GM23338 (cell line): ENCODE measurements at regions not wholly inside any gene's neighbourhood (a gene's known extent, or its start where the extent isn't known, plus 50 kb on each side); places are given as distances from the start of the nearest gene placed in this dataset.

Experiments used
- ATAC-seq: fragments of 200-7000 bp; cut with Tn5 transposase; 3 replicates; pipeline ENCODE4 v1.9.1; 2020
- DNase-seq: peaks from one replicate; pipeline ENCODE4 v3.0.0-alpha.2; 2015; ENCODE audit warnings: low spot score
- H2AFZ ChIP-seq: fragments of 200-600 bp; sonication (generic); 2 replicates; pipeline ENCODE4 v1.8.0; 2016; ENCODE audit warnings: antibody characterized with exemption, mild to moderate bottlenecking, moderate library complexity
- H3F3A ChIP-seq: fragments of 200-600 bp; sonication (generic); replicated peaks from 2 replicates; pipeline ENCODE4 v1.8.0; 2017; ENCODE audit warnings: antibody characterized with exemption, mixed run types, low read depth
- H3K27ac ChIP-seq: fragments of 200-600 bp; sonication (generic); 2 replicates; pipeline ENCODE4 v1.6.1; 2016; ENCODE audit warnings: low read depth
- H3K27me3 ChIP-seq: fragments of 200-600 bp; sonication (generic); 2 replicates; pipeline ENCODE4 v1.8.0; 2016; ENCODE audit warnings: mild to moderate bottlenecking, mixed run types, moderate library complexity; ENCODE audit not compliant: insufficient read depth
- H3K36me3 ChIP-seq: fragments of 200-600 bp; sonication (generic); 2 replicates; pipeline ENCODE4 v1.8.0; 2016; ENCODE audit warnings: mild to moderate bottlenecking; ENCODE audit not compliant: insufficient read depth
- H3K4me1 ChIP-seq: fragments of 200-600 bp; sonication (generic); 2 replicates; pipeline ENCODE4 v1.8.0; 2016; ENCODE audit warnings: mild to moderate bottlenecking, moderate library complexity; ENCODE audit not compliant: insufficient read depth
- H3K4me2 ChIP-seq: fragments of 200-600 bp; sonication (generic); 2 replicates; pipeline ENCODE4 v1.7.1; 2017; ENCODE audit warnings: mixed run types
- H3K4me3 ChIP-seq: fragments of 200-600 bp; sonication (generic); 2 replicates; pipeline ENCODE4 v1.6.1; 2016; ENCODE audit warnings: mixed run types
- H3K79me2 ChIP-seq: fragments of 200-600 bp; sonication (generic); replicated peaks from 2 replicates; pipeline ENCODE4 v1.8.0; 2017; ENCODE audit warnings: mild to moderate bottlenecking; ENCODE audit not compliant: insufficient read depth
- H3K9me2 ChIP-seq: fragments of 200-600 bp; sonication (generic); 2 replicates; pipeline ENCODE4 v1.8.0; 2017; ENCODE audit not compliant: insufficient read depth
- H4K20me1 ChIP-seq: fragments of 200-600 bp; sonication (generic); replicated peaks from 2 replicates; pipeline ENCODE4 v1.8.0; 2017; ENCODE audit warnings: mild to moderate bottlenecking; ENCODE audit not compliant: insufficient read depth
- H3K27ac Mint-ChIP-seq: 2 replicates; pipeline ENCODE4 v1.8.0; 2020; ENCODE audit warnings: inconsistent platforms, mild to moderate bottlenecking, moderate library complexity, mixed read lengths
- H3K27me3 Mint-ChIP-seq: 3 replicates; pipeline ENCODE4 v1.8.0; 2022; ENCODE audit warnings: low read depth, mild to moderate bottlenecking, moderate library complexity, mixed read lengths, inconsistent platforms; ENCODE audit not compliant: insufficient read depth, poor library complexity
- H3K36me3 Mint-ChIP-seq: 3 replicates; pipeline ENCODE4 v1.8.0; 2021; ENCODE audit warnings: low read depth, mild to moderate bottlenecking, inconsistent platforms, moderate library complexity, mixed read lengths
- H3K4me1 Mint-ChIP-seq: 3 replicates; pipeline ENCODE4 v1.8.0; 2020; ENCODE audit warnings: mild to moderate bottlenecking, inconsistent platforms, mixed read lengths
- H3K4me3 Mint-ChIP-seq: 3 replicates; pipeline ENCODE4 v1.8.0; 2021; ENCODE audit warnings: moderate library complexity, mild to moderate bottlenecking, inconsistent platforms, mixed read lengths
- H3K9me3 Mint-ChIP-seq: 3 replicates; pipeline ENCODE4 v1.8.0; 2020; ENCODE audit warnings: moderate library complexity, mild to moderate bottlenecking, inconsistent platforms, mixed read lengths
- CREB1 ChIP-seq: fragments of 250-450 bp; sonication (Bioruptor Pico); IDR thresholded peaks from 2 replicates; pipeline ENCODE4 v1.5.0; 2020; ENCODE audit warnings: low read depth, mild to moderate bottlenecking, moderate library complexity
- ETS1 ChIP-seq: IDR thresholded peaks from 2 replicates; pipeline ENCODE4 v1.6.1; 2016; ENCODE audit warnings: antibody characterized with exemption
- EZH2 ChIP-seq: fragments of 200-600 bp; sonication (generic); IDR thresholded peaks from one replicate; pipeline ENCODE4 v1.8.0; 2017; ENCODE audit warnings: antibody characterized with exemption, mild to moderate bottlenecking, low read depth; ENCODE audit not compliant: unreplicated experiment
- EZH2phosphoT487 ChIP-seq: fragments of 200-600 bp; sonication (generic); IDR thresholded peaks from one replicate; pipeline ENCODE4 v1.8.1; 2018; ENCODE audit warnings: antibody characterized with exemption; ENCODE audit not compliant: unreplicated experiment
- JUNB ChIP-seq: IDR thresholded peaks from one replicate; pipeline ENCODE4 v1.6.1; 2016; ENCODE audit warnings: antibody characterized with exemption; ENCODE audit not compliant: unreplicated experiment
- NANOG ChIP-seq: IDR thresholded peaks from 2 replicates; pipeline ENCODE4 v1.6.1; 2016; ENCODE audit warnings: antibody characterized with exemption, borderline replicate concordance
- POLR2AphosphoS5 ChIP-seq: IDR thresholded peaks from 2 replicates; pipeline ENCODE4 v1.6.1; 2016; ENCODE audit warnings: antibody characterized with exemption, low read depth
- STAT1 ChIP-seq: IDR thresholded peaks from one replicate; pipeline ENCODE4 v1.6.1; 2016; ENCODE audit warnings: antibody characterized with exemption; ENCODE audit not compliant: unreplicated experiment
- ZNF114 ChIP-seq: fragments of 250-450 bp; sonication (Bioruptor Pico); IDR thresholded peaks from 2 replicates; pipeline ENCODE4 v1.5.0; 2020; ENCODE audit warnings: mild to moderate bottlenecking, moderate library complexity
- ZNF331 ChIP-seq: fragments of 250-450 bp; sonication (Bioruptor Pico); IDR thresholded peaks from 2 replicates; pipeline ENCODE4 v1.5.0; 2020; ENCODE audit warnings: low read depth, mild to moderate bottlenecking, moderate library complexity
- TF ChIP-seq, protein P1 (sequence below), 2 experiments: fragments of 200-600 bp in 1 of 2; sonication (generic) in 1 of 2; conservative IDR thresholded peaks; 2 replicates each; pipeline versions ENCODE4 v1.5.1 to v1.6.1; 2016 to 2017; ENCODE audit warnings: antibody characterized with exemption in 2 of 2, low read depth in 2 of 2, mild to moderate bottlenecking in 2 of 2, moderate library complexity in 1 of 2
- TF ChIP-seq, protein P2 (sequence below): fragments of 250-450 bp; sonication (Bioruptor Pico); IDR thresholded peaks from 2 replicates; pipeline ENCODE4 v1.5.0; 2020; ENCODE audit warnings: mild to moderate bottlenecking, moderate library complexity

- no peaks in the 10 kb centered on the region for H3K4me1 Mint-ChIP-seq
- Histone ChIP-seq H3K79me2 (no peaks in the 10 kb centered on the region), H2AFZ (no peak overlapping the region), H3K4me2 (no peak overlapping the region), H4K20me1 (no peaks in the 10 kb centered on the region), H3K9me2 (peaks cover 11% of the 10 kb centered on the region; the same call in 1 of the 2 replicates), H3K4me1 (no peaks in the 10 kb centered on the region), H3K27ac (no peak overlapping the region), H3K27me3 (peaks cover 8% of the 10 kb centered on the region), H3K36me3 (no peaks in the 10 kb centered on the region), H3F3A (no peaks in the 10 kb centered on the region), H3K4me3 (no peak overlapping the region)
- no peaks in the 10 kb centered on the region for H3K9me3 Mint-ChIP-seq
- TF ChIP-seq, protein P1, sequence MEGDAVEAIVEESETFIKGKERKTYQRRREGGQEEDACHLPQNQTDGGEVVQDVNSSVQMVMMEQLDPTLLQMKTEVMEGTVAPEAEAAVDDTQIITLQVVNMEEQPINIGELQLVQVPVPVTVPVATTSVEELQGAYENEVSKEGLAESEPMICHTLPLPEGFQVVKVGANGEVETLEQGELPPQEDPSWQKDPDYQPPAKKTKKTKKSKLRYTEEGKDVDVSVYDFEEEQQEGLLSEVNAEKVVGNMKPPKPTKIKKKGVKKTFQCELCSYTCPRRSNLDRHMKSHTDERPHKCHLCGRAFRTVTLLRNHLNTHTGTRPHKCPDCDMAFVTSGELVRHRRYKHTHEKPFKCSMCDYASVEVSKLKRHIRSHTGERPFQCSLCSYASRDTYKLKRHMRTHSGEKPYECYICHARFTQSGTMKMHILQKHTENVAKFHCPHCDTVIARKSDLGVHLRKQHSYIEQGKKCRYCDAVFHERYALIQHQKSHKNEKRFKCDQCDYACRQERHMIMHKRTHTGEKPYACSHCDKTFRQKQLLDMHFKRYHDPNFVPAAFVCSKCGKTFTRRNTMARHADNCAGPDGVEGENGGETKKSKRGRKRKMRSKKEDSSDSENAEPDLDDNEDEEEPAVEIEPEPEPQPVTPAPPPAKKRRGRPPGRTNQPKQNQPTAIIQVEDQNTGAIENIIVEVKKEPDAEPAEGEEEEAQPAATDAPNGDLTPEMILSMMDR (conservative IDR thresholded peaks at IDR 0.05; ENCODE audit: low read depth in 2 of 2): no peak
- no peak for TF ChIP-seq CREB1 (CRISPR knock-in tag)
- TF ChIP-seq, protein P2, sequence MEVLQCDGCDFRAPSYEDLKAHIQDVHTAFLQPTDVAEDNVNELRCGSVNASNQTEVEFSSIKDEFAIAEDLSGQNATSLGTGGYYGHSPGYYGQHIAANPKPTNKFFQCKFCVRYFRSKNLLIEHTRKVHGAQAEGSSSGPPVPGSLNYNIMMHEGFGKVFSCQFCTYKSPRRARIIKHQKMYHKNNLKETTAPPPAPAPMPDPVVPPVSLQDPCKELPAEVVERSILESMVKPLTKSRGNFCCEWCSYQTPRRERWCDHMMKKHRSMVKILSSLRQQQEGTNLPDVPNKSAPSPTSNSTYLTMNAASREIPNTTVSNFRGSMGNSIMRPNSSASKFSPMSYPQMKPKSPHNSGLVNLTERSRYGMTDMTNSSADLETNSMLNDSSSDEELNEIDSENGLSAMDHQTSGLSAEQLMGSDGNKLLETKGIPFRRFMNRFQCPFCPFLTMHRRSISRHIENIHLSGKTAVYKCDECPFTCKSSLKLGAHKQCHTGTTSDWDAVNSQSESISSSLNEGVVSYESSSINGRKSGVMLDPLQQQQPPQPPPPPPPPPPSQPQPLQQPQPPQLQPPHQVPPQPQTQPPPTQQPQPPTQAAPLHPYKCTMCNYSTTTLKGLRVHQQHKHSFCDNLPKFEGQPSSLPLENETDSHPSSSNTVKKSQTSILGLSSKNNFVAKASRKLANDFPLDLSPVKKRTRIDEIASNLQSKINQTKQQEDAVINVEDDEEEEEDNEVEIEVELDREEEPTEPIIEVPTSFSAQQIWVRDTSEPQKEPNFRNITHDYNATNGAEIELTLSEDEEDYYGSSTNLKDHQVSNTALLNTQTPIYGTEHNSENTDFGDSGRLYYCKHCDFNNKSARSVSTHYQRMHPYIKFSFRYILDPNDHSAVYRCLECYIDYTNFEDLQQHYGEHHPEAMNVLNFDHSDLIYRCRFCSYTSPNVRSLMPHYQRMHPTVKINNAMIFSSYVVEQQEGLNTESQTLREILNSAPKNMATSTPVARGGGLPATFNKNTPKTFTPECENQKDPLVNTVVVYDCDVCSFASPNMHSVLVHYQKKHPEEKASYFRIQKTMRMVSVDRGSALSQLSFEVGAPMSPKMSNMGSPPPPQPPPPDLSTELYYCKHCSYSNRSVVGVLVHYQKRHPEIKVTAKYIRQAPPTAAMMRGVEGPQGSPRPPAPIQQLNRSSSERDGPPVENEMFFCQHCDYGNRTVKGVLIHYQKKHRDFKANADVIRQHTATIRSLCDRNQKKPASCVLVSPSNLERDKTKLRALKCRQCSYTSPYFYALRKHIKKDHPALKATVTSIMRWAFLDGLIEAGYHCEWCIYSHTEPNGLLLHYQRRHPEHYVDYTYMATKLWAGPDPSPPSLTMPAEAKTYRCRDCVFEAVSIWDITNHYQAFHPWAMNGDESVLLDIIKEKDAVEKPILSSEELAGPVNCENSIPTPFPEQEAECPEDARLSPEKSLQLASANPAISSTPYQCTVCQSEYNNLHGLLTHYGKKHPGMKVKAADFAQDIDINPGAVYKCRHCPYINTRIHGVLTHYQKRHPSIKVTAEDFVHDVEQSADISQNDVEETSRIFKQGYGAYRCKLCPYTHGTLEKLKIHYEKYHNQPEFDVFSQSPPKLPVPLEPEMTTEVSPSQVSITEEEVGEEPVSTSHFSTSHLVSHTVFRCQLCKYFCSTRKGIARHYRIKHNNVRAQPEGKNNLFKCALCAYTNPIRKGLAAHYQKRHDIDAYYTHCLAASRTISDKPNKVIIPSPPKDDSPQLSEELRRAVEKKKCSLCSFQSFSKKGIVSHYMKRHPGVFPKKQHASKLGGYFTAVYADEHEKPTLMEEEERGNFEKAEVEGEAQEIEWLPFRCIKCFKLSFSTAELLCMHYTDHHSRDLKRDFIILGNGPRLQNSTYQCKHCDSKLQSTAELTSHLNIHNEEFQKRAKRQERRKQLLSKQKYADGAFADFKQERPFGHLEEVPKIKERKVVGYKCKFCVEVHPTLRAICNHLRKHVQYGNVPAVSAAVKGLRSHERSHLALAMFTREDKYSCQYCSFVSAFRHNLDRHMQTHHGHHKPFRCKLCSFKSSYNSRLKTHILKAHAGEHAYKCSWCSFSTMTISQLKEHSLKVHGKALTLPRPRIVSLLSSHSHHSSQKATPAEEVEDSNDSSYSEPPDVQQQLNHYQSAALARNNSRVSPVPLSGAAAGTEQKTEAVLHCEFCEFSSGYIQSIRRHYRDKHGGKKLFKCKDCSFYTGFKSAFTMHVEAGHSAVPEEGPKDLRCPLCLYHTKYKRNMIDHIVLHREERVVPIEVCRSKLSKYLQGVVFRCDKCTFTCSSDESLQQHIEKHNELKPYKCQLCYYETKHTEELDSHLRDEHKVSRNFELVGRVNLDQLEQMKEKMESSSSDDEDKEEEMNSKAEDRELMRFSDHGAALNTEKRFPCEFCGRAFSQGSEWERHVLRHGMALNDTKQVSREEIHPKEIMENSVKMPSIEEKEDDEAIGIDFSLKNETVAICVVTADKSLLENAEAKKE (CRISPR knock-in tag): no peak
- TF ChIP-seq JUNB: no peak
- no peak for TF ChIP-seq EZH2
- TF ChIP-seq STAT1: no peak
- no peak for TF ChIP-seq ZNF331
- no peak for TF ChIP-seq NANOG
- TF ChIP-seq ZNF114 (CRISPR knock-in tag): no peak
- no peak for TF ChIP-seq ETS1
- TF ChIP-seq POLR2AphosphoS5: no peak
- TF ChIP-seq EZH2phosphoT487: no peak
- no peaks in the 10 kb centered on the region for H3K36me3 Mint-ChIP-seq
- no peak for ATAC-seq
- DNase-seq: no peak
- H3K27me3 Mint-ChIP-seq: peaks cover 2% of the 10 kb centered on the region
- H3K4me3 Mint-ChIP-seq: no peak overlapping the region
- no peak overlapping the region for H3K27ac Mint-ChIP-seq
These were observed 557.2 kb downstream of the KCTD12 start for GRCh38 chr13:76329004-76329403.
